ENCODE measurements at regions not wholly inside any gene's neighbourhood (a gene's known extent, or its start where the extent isn't known, plus 50 kb on each side); places are given as distances from the start of the nearest gene placed in this dataset.

GRCh38 chr6:14393910-14394309, 276.3 kb downstream of the CD83 start:
- H3K4me3 ChIP-seq, result no peak overlapping the region
- no peak for DNase-seq (ENCODE audit: low spot score)
- no peak for TF ChIP-seq CTCF (IDR thresholded peaks at IDR 0.05)
- no peak overlapping the region for H3K27ac ChIP-seq

- no peak for DNase-seq (ENCODE audit: low spot score)
- Histone ChIP-seq H3K4me3 (no peak overlapping the region), H3K27ac (no peak overlapping the region)
- no peak for TF ChIP-seq CTCF (IDR thresholded peaks at IDR 0.05)
Observed at GRCh38 chr6:14396392-14396791, 278.8 kb downstream of the CD83 start.

GRCh38 chr6:14396826-14397517, 279.4 kb downstream of the CD83 start:
- no peak for TF ChIP-seq CTCF (IDR thresholded peaks at IDR 0.05)
- no peak overlapping the region for H3K4me3 ChIP-seq
- no peak overlapping the region for H3K27ac ChIP-seq
- DNase-seq (ENCODE audit: low spot score), result no peak

GRCh38 chr6:14397518-14397901, 279.9 kb downstream of the CD83 start:
- DNase-seq (ENCODE audit: low spot score), result no peak
- Histone ChIP-seq H3K4me3 (no peak overlapping the region), H3K27ac (no peak overlapping the region)
- no peak for TF ChIP-seq CTCF (IDR thresholded peaks at IDR 0.05)

- H3K27ac ChIP-seq, result no peak overlapping the region
- no peak for DNase-seq (ENCODE audit: low spot score)
- no peak overlapping the region for H3K4me3 ChIP-seq
- no peak for TF ChIP-seq CTCF (IDR thresholded peaks at IDR 0.05)
Observed at GRCh38 chr6:14398953-14399352, 281.4 kb downstream of the CD83 start.

- no peak for TF ChIP-seq CTCF (IDR thresholded peaks at IDR 0.05)
- Histone ChIP-seq H3K4me3 (no peak overlapping the region), H3K27ac (no peak overlapping the region)
- DNase-seq (ENCODE audit: low spot score), result no peak
Observed at GRCh38 chr6:14399635-14400034, 282.1 kb downstream of the CD83 start.

GRCh38 chr6:14401246-14401645, 283.7 kb downstream of the CD83 start:
- TF ChIP-seq CTCF (IDR thresholded peaks at IDR 0.05), result no peak
- no peak for DNase-seq (ENCODE audit: low spot score)

More at GRCh38 chr6:14401246-14401645, 283.7 kb downstream of the CD83 start:
- no peak overlapping the region for H3K4me3 ChIP-seq
- no peak overlapping the region for H3K27ac ChIP-seq

Measured in coronary artery (tissue), 2 donors.